Mesendoderm (in vitro differentiated cells): ENCODE measurements at regions not wholly inside any gene's neighbourhood (a gene's known extent, or its start where the extent isn't known, plus 50 kb on each side); places are given as distances from the start of the nearest gene placed in this dataset.
A peak's percentile ranks its signal among the peaks of the same experiment; 100 is the strongest.

Experiments used
- DNase-seq: peaks from one replicate; pipeline ENCODE4 v3.0.0; 2013
- H2AK5ac ChIP-seq: 2 replicates; pipeline ENCODE4 v1.6.1; 2013; ENCODE audit warnings: low read length, inconsistent platforms
- H2BK120ac ChIP-seq: 2 replicates; pipeline ENCODE4 v1.6.1; 2013; ENCODE audit warnings: low read depth, mild to moderate bottlenecking, low read length, moderate library complexity, mixed read lengths
- H2BK15ac ChIP-seq: replicated peaks from 2 replicates; pipeline ENCODE4 v1.6.1; 2013; ENCODE audit warnings: low read depth, mild to moderate bottlenecking, moderate library complexity
- H2BK5ac ChIP-seq: 2 replicates; pipeline ENCODE4 v1.6.1; 2013; ENCODE audit warnings: low read length, inconsistent platforms
- H3K18ac ChIP-seq: 2 replicates; pipeline ENCODE4 v1.6.1; 2013; ENCODE audit warnings: mild to moderate bottlenecking, low read length, mixed read lengths
- H3K23ac ChIP-seq: one replicate; pipeline ENCODE4 v1.6.1; 2013; ENCODE audit warnings: low read length
- H3K27ac ChIP-seq: 2 replicates; pipeline ENCODE4 v1.5.1; 2013; ENCODE audit warnings: low read depth, mild to moderate bottlenecking, inconsistent platforms, low read length, moderate library complexity
- H3K27me3 ChIP-seq: 2 replicates; pipeline ENCODE4 v1.6.1; 2013; ENCODE audit warnings: low read length, control low read depth, mild to moderate bottlenecking, inconsistent platforms; ENCODE audit not compliant: insufficient read depth, poor library complexity
- H3K36me3 ChIP-seq: 2 replicates; pipeline ENCODE4 v1.6.1; 2013; ENCODE audit warnings: low read length, inconsistent platforms; ENCODE audit not compliant: control insufficient read depth, insufficient read depth
- H3K4ac ChIP-seq: one replicate; pipeline ENCODE4 v1.6.1; 2013; ENCODE audit warnings: low read depth, mild to moderate bottlenecking, low read length, moderate library complexity
- H3K4me1 ChIP-seq: 2 replicates; pipeline ENCODE4 v1.6.1; 2013; ENCODE audit warnings: low read depth, low read length, inconsistent platforms; ENCODE audit not compliant: control insufficient read depth
- H3K4me2 ChIP-seq: 2 replicates; pipeline ENCODE4 v1.6.1; 2013; ENCODE audit warnings: low read length
- H3K4me3 ChIP-seq: 2 replicates; pipeline ENCODE4 v1.5.1; 2013; ENCODE audit warnings: mild to moderate bottlenecking, low read length
- H3K56ac ChIP-seq: one replicate; pipeline ENCODE4 v1.6.1; 2013; ENCODE audit warnings: low read length
- H3K79me1 ChIP-seq: 2 replicates; pipeline ENCODE4 v1.6.1; 2013; ENCODE audit warnings: low read length, inconsistent platforms
- H3K79me2 ChIP-seq: 2 replicates; pipeline ENCODE4 v1.6.1; 2013; ENCODE audit warnings: mild to moderate bottlenecking, low read length; ENCODE audit not compliant: control insufficient read depth, insufficient read depth
- H3K9ac ChIP-seq: 2 replicates; pipeline ENCODE4 v1.6.1; 2013; ENCODE audit warnings: low read length, inconsistent platforms
- H4K5ac ChIP-seq: one replicate; pipeline ENCODE4 v1.6.1; 2013; ENCODE audit warnings: low read length
- H4K8ac ChIP-seq: one replicate; pipeline ENCODE4 v1.6.1; 2013; ENCODE audit warnings: low read depth, mild to moderate bottlenecking, control low read depth, low read length, moderate library complexity
- WGBS: extraction: QIAGEN DNeasy Blood & Tissue Kit; methylation state at CpG from one replicate; pipeline ENCODE4 v1.1.7; 2013; ENCODE audit warnings: low lambda C conversion rate, missing lambda C conversion rate; ENCODE audit not compliant: insufficient coverage; ENCODE audit errors: extremely low coverage; 5-methylcytosine and 5-hydroxymethylcytosine counted together

GRCh38 chr9:73782166-73782565, 630.5 kb downstream of the ANXA1 start:
- Histone ChIP-seq H3K4me1 (no peaks in the 10 kb centered on the region), H3K4me2 (no peak overlapping the region), H3K36me3 (no peaks in the 10 kb centered on the region), H3K9ac (no peak overlapping the region), H3K4ac (no peak overlapping the region), H2BK120ac (no peak overlapping the region), H2AK5ac (no peak overlapping the region), H3K79me1 (no peaks in the 10 kb centered on the region), H3K27me3 (no peaks in the 10 kb centered on the region), H3K4me3 (no peak overlapping the region), H3K27ac (no peak overlapping the region), H2BK15ac (no peak overlapping the region), H3K79me2 (no peaks in the 10 kb centered on the region), H2BK5ac (no peak overlapping the region), H4K5ac (no peak overlapping the region), H3K23ac (no peak overlapping the region), H4K8ac (no peak overlapping the region), H3K56ac (no peak overlapping the region), H3K18ac (no peak overlapping the region)
- no CpG with 5 or more reads among the region's 3 CpGs for WGBS
- no peak for DNase-seq

- Histone ChIP-seq H3K9ac (no peak overlapping the region), H3K56ac (no peak overlapping the region), H2AK5ac (no peak overlapping the region)
These were observed 647.8 kb downstream of the ANXA1 start for GRCh38 chr9:73799446-73799845.

GRCh38 chr9:73805111-73805510, 653.4 kb downstream of the ANXA1 start:
- no peak overlapping the region for H3K23ac ChIP-seq
- H3K27ac ChIP-seq: no peak overlapping the region
- H3K4ac ChIP-seq: no peak overlapping the region
- H2BK120ac ChIP-seq: no peak overlapping the region
- no peak overlapping the region for H2BK5ac ChIP-seq
- WGBS: no CpG with 5 or more reads among the region's 2 CpGs
- H3K9ac ChIP-seq: no peak overlapping the region
- no peak for DNase-seq
- no peak overlapping the region for H4K5ac ChIP-seq
- no peaks in the 10 kb centered on the region for H3K27me3 ChIP-seq
- H3K79me2 ChIP-seq: no peaks in the 10 kb centered on the region
- H3K4me2 ChIP-seq: no peak overlapping the region
- no peak overlapping the region for H3K4me3 ChIP-seq
- H4K8ac ChIP-seq: no peak overlapping the region
- H2BK15ac ChIP-seq: no peak overlapping the region
- no peaks in the 10 kb centered on the region for H3K36me3 ChIP-seq
- H3K56ac ChIP-seq: no peak overlapping the region
- H3K4me1 ChIP-seq: no peaks in the 10 kb centered on the region
- no peak overlapping the region for H2AK5ac ChIP-seq
- no peak overlapping the region for H3K18ac ChIP-seq
- no peaks in the 10 kb centered on the region for H3K79me1 ChIP-seq

More at GRCh38 chr9:73799446-73799845, 647.8 kb downstream of the ANXA1 start:
- no peak overlapping the region for H3K4ac ChIP-seq
- no peak overlapping the region for H3K18ac ChIP-seq
- no peak overlapping the region for H2BK120ac ChIP-seq
- DNase-seq: no peak
- no peak overlapping the region for H3K4me3 ChIP-seq
- no peak overlapping the region for H2BK5ac ChIP-seq
- no peaks in the 10 kb centered on the region for H3K4me1 ChIP-seq
- no peaks in the 10 kb centered on the region for H3K79me2 ChIP-seq
- no peaks in the 10 kb centered on the region for H3K36me3 ChIP-seq
- no peak overlapping the region for H4K8ac ChIP-seq
- no peaks in the 10 kb centered on the region for H3K79me1 ChIP-seq
- no peak overlapping the region for H4K5ac ChIP-seq
- H3K23ac ChIP-seq: no peak overlapping the region
- H2BK15ac ChIP-seq: no peak overlapping the region
- H3K27me3 ChIP-seq: no peaks in the 10 kb centered on the region
- no peak overlapping the region for H3K27ac ChIP-seq
- H3K4me2 ChIP-seq: no peak overlapping the region

GRCh38 chr9:73805853-73806458, 654.3 kb downstream of the ANXA1 start:
- Histone ChIP-seq H3K23ac (no peak overlapping the region), H3K9ac (no peak overlapping the region), H3K56ac (no peak overlapping the region), H2BK120ac (no peak overlapping the region), H3K4me2 (no peak overlapping the region), H3K4me3 (no peak overlapping the region), H3K18ac (no peak overlapping the region), H2BK15ac (no peak overlapping the region), H3K27ac (no peak overlapping the region), H4K8ac (no peak overlapping the region), H3K79me1 (no peaks in the 10 kb centered on the region), H3K27me3 (no peaks in the 10 kb centered on the region), H2AK5ac (no peak overlapping the region), H4K5ac (no peak overlapping the region), H3K4ac (no peak overlapping the region), H3K79me2 (no peaks in the 10 kb centered on the region), H3K36me3 (no peaks in the 10 kb centered on the region), H2BK5ac (no peak overlapping the region), H3K4me1 (no peaks in the 10 kb centered on the region)
- DNase-seq: no peak
- WGBS: no CpG with 5 or more reads among the region's 1 CpG

- Histone ChIP-seq H2BK15ac (no peak overlapping the region), H3K36me3 (no peaks in the 10 kb centered on the region), H4K5ac (no peak overlapping the region), H3K79me1 (no peaks in the 10 kb centered on the region), H3K9ac (no peak overlapping the region), H4K8ac (no peak overlapping the region), H3K18ac (no peak overlapping the region), H3K27me3 (no peaks in the 10 kb centered on the region), H3K4me1 (no peaks in the 10 kb centered on the region), H3K23ac (no peak overlapping the region), H3K4ac (no peak overlapping the region), H3K27ac (no peak overlapping the region), H2AK5ac (no peak overlapping the region), H3K79me2 (no peaks in the 10 kb centered on the region), H3K4me3 (no peak overlapping the region), H2BK5ac (no peak overlapping the region), H3K56ac (no peak overlapping the region), H3K4me2 (no peak overlapping the region), H2BK120ac (no peak overlapping the region)
- DNase-seq: peak; percentile 66
- no CpG with 5 or more reads among the region's 2 CpGs for WGBS
These were observed 655.2 kb downstream of the ANXA1 start for GRCh38 chr9:73806876-73807275.

GRCh38 chr9:73807952-73808351, 656.3 kb downstream of the ANXA1 start:
- Histone ChIP-seq H2AK5ac (no peak overlapping the region), H2BK5ac (no peak overlapping the region), H3K18ac (no peak overlapping the region), H3K4me1 (no peaks in the 10 kb centered on the region), H4K8ac (no peak overlapping the region), H2BK15ac (no peak overlapping the region), H2BK120ac (no peak overlapping the region), H3K4me2 (no peak overlapping the region), H3K9ac (no peak overlapping the region), H3K56ac (no peak overlapping the region), H3K23ac (no peak overlapping the region), H3K27me3 (no peaks in the 10 kb centered on the region), H3K4ac (no peak overlapping the region), H3K36me3 (no peaks in the 10 kb centered on the region), H3K79me1 (no peaks in the 10 kb centered on the region), H3K27ac (no peak overlapping the region), H3K4me3 (no peak overlapping the region), H3K79me2 (no peaks in the 10 kb centered on the region), H4K5ac (no peak overlapping the region)
- no peak for DNase-seq
- no CpG with 5 or more reads among the region's 1 CpG for WGBS
